LNCaP clone FGC (cell line): ENCODE measurements at regions not wholly inside any gene's neighbourhood (a gene's known extent, or its start where the extent isn't known, plus 50 kb on each side); places are given as distances from the start of the nearest gene placed in this dataset.

Source experiments
- DNase-seq: peaks from one replicate; pipeline ENCODE4 v3.0.0-alpha.2; 2011; ENCODE audit warnings: low read depth
- H3K4me3 ChIP-seq: 2 replicates; pipeline ENCODE4 v1.5.1; 2011; ENCODE audit warnings: mild to moderate bottlenecking, low read depth, low read length, control low read depth
- TF ChIP-seq, protein P1 (sequence below): IDR thresholded peaks from 2 replicates; pipeline ENCODE4 v1.5.1; 2012; ENCODE audit warnings: mild to moderate bottlenecking; ENCODE audit not compliant: control insufficient read depth, insufficient read depth; ENCODE audit errors: extremely low read depth

DNA sequence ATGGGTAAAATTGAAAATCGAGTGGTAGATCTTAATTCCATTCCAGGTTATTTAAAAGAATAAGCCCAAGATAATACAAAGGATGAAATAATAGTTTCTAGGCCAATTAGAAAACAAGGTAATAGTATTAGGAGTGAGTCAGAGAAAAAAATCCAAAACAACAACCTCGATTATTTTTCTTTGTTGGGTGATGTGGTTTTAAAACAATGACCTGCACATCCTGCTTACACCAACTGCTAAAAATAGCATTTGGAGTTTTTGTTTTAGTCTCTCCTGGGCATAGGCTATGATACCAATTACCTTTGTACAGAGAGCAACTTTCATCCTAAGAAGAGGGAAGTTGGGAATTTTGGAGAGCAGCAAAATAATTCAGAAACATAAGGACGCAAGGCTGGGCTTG, 101.7 kb upstream of the MYO10 start:
- DNase-seq, result no peak
- TF ChIP-seq, protein P1, sequence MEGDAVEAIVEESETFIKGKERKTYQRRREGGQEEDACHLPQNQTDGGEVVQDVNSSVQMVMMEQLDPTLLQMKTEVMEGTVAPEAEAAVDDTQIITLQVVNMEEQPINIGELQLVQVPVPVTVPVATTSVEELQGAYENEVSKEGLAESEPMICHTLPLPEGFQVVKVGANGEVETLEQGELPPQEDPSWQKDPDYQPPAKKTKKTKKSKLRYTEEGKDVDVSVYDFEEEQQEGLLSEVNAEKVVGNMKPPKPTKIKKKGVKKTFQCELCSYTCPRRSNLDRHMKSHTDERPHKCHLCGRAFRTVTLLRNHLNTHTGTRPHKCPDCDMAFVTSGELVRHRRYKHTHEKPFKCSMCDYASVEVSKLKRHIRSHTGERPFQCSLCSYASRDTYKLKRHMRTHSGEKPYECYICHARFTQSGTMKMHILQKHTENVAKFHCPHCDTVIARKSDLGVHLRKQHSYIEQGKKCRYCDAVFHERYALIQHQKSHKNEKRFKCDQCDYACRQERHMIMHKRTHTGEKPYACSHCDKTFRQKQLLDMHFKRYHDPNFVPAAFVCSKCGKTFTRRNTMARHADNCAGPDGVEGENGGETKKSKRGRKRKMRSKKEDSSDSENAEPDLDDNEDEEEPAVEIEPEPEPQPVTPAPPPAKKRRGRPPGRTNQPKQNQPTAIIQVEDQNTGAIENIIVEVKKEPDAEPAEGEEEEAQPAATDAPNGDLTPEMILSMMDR, result no peak
- H3K4me3 ChIP-seq, result no peak overlapping the region

- DNase-seq, result no peak
- H3K4me3 ChIP-seq, result no peak overlapping the region
- TF ChIP-seq, protein P1, result no peak
Observed at GRCh38 chr5:17039170-17039569, 103.1 kb upstream of the MYO10 start.

DNA sequence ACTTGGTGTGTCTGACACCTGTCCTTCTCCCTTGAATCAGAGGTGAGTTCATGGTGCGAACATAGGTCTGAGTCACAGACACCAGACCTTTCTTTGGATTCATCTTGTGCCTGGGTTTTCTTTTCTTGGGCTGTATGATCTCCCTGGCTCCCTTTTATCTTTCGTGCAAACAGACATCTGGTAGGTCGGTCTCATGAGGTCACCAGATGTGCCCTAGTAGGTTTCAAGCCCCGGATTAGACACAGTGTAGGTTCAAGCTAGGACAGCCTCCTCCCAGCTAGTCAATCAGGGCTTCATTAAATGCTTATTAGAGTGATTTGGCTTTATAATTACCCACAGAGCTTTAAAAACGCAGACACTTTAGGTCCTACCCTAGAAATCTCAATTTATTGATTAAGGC, 106.0 kb upstream of the MYO10 start:
- TF ChIP-seq, protein P1, result no peak
- H3K4me3 ChIP-seq, result no peak overlapping the region
- DNase-seq, result no peak

GRCh38 chr5:17046320-17046719, 110.2 kb upstream of the MYO10 start:
- no peak overlapping the region for H3K4me3 ChIP-seq
- TF ChIP-seq, protein P1, result no peak
- no peak for DNase-seq

DNA sequence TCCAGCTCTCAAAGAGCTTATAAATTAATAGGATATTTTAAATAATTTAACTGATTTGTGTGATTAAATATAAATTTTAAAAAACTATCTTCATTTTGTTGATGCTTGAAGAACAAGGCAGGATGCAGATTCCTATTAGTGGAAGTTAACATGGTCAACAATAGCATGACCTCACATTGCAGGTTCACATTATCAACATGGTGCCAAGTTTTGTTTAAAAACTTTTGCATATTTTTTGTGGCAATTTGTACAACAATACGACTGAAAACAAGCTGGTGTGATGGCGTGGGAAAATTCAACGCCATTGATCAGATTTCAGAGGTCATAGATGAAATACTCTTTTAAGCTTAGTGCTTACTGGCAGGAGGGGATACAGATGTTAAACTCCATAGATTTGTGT, 114.1 kb upstream of the MYO10 start:
- TF ChIP-seq, protein P1, result no peak
- DNase-seq, result no peak
- no peak overlapping the region for H3K4me3 ChIP-seq

DNA sequence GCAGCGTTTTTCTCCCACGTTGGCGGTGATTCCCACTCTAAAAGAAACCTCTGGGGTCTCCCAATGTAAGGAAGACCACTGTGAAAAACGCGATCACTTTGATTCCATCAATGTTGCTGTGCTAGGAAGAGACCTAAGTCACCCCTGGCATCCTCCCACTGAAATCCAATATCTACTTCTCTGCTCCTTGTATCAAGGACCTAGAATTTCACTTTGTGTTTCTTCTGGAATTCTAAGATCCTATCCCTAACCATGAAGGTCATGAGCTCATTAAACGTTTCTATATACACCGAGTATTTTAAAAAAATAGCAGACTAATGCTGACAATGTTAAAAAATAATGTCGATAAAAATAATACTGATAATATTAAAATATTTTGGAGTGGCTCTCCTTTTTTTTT, 118.8 kb upstream of the MYO10 start:
- no peak overlapping the region for H3K4me3 ChIP-seq
- DNase-seq, result no peak
- TF ChIP-seq, protein P1, result no peak

DNA sequence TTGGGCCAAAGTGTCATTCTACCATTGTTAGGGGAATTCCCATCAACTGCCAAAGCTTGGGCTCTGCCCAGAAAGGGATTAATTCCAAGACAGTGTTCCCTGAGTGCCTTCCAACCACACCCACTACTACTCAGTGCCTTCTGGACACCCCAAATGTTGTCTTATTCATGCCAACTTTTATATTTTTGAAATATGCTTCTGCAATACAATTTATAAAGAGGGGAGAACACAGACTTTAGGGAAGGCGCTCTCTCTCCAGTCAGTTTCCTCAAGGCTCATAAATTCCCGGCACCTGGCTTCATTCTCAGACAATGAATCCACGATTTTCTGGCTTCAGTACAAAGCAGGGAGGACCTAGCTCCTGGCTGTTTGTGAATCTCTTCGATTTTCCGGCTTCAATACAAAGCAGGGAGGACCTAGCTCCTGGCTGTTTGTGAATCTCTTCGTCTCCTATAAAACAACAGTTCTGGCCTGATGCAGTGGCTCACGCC, 120.1 kb upstream of the MYO10 start:
- no peak overlapping the region for H3K4me3 ChIP-seq
- peak; percentile 17 for DNase-seq
- TF ChIP-seq, protein P1, result no peak
